ENCODE measurements at regions not wholly inside any gene's neighbourhood (a gene's known extent, or its start where the extent isn't known, plus 50 kb on each side); places are given as distances from the start of the nearest gene placed in this dataset.

DNA sequence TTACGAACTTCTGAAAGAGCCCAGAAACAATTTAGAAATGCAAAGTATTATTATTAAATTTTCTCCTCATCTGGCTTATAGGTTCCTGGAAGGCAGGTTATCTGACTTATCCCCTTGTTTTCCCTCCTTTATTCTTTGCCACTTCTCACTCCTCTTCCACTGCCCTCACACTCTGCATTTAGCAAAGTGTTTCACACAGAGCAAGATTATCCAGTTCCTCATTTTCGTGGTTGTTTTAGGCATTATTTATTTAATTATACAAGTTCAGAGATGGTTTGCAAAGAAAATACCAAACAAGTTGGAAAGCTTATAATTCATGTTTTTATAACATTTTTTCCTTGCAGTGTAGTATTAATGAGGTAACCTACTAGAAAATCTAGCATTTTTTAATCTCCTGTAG is 544.9 kb downstream of the NSUN3 start:
- TF ChIP-seq, protein P1, sequence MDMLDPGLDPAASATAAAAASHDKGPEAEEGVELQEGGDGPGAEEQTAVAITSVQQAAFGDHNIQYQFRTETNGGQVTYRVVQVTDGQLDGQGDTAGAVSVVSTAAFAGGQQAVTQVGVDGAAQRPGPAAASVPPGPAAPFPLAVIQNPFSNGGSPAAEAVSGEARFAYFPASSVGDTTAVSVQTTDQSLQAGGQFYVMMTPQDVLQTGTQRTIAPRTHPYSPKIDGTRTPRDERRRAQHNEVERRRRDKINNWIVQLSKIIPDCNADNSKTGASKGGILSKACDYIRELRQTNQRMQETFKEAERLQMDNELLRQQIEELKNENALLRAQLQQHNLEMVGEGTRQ (CRISPR knock-in tag; IDR thresholded peaks at IDR 0.05) = no peak
- TF ChIP-seq, protein P2, sequence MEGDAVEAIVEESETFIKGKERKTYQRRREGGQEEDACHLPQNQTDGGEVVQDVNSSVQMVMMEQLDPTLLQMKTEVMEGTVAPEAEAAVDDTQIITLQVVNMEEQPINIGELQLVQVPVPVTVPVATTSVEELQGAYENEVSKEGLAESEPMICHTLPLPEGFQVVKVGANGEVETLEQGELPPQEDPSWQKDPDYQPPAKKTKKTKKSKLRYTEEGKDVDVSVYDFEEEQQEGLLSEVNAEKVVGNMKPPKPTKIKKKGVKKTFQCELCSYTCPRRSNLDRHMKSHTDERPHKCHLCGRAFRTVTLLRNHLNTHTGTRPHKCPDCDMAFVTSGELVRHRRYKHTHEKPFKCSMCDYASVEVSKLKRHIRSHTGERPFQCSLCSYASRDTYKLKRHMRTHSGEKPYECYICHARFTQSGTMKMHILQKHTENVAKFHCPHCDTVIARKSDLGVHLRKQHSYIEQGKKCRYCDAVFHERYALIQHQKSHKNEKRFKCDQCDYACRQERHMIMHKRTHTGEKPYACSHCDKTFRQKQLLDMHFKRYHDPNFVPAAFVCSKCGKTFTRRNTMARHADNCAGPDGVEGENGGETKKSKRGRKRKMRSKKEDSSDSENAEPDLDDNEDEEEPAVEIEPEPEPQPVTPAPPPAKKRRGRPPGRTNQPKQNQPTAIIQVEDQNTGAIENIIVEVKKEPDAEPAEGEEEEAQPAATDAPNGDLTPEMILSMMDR (IDR thresholded peaks at IDR 0.05) = no peak

Data from WTC11 (cell line).